Kidney (tissue), 13 donors: ENCODE measurements at regions not wholly inside any gene's neighbourhood (a gene's known extent, or its start where the extent isn't known, plus 50 kb on each side); places are given as distances from the start of the nearest gene placed in this dataset.

Experiments used
- DNase-seq, 5 donors: peaks; one replicate each; pipeline ENCODE4 v3.0.0-alpha.2; 2013 to 2020
- FAIRE-seq: peaks from 2 replicates; lab custom pipeline; 2012; peaks lifted over from hg19 to GRCh38; lab: Jason Lieb, UNC
- H3K27ac ChIP-seq, 2 donors: one replicate each; pipeline ENCODE4 v1.7.0; 2013; ENCODE audit warnings: low read depth in 2 of 2, low read length in 2 of 2, inconsistent platforms in 1 of 2
- H3K27me3 ChIP-seq: one replicate; pipeline ENCODE4 v1.7.1; 2013; ENCODE audit warnings: low read length, inconsistent platforms; ENCODE audit not compliant: control insufficient read depth, insufficient read depth
- H3K36me3 ChIP-seq, 3 donors: one replicate each; pipeline versions ENCODE4 v1.7.0 to v1.7.1; 2013; ENCODE audit warnings: low read length in 3 of 3, control low read depth in 1 of 3, inconsistent platforms in 1 of 3; ENCODE audit not compliant: insufficient read depth in 3 of 3, control insufficient read depth in 2 of 3
- H3K4me1 ChIP-seq, 3 donors: one replicate each; pipeline versions ENCODE4 v1.7.0 to v1.7.1; 2013; ENCODE audit warnings: low read length in 3 of 3, inconsistent platforms in 1 of 3, low read depth in 1 of 3; ENCODE audit not compliant: control insufficient read depth in 2 of 3, insufficient read depth in 2 of 3
- H3K4me3 ChIP-seq, 3 donors: one replicate each; pipeline versions ENCODE4 v1.7.0 to v1.8.1; 2013; ENCODE audit warnings: low read length in 3 of 3, control low read depth in 1 of 3, inconsistent platforms in 1 of 3
- H3K9ac ChIP-seq, 3 donors: one replicate each; pipeline versions ENCODE4 v1.7.0 to v1.7.1; 2013; ENCODE audit warnings: low read length in 3 of 3, control low read depth in 1 of 3, inconsistent platforms in 1 of 3
- H3K9me3 ChIP-seq, 3 donors: one replicate each; pipeline versions ENCODE4 v1.7.0 to v1.7.1; 2013; ENCODE audit warnings: low read length in 3 of 3, control low read depth in 1 of 3, inconsistent platforms in 1 of 3; ENCODE audit not compliant: control insufficient read depth in 2 of 3, insufficient read depth in 1 of 3
- intact Hi-C: fragments of 100-400 bp; cut with DNase I; formaldehyde crosslinking; loops from one replicate; pipeline ENCODE4 v1.11.1; 2022
- TF ChIP-seq, protein P1 (sequence below): IDR thresholded peaks from 3 replicates; pipeline ENCODE4 v1.5.1; 2012; ENCODE audit warnings: mild to moderate bottlenecking, moderate library complexity, borderline replicate concordance; ENCODE audit not compliant: insufficient read depth; ENCODE audit errors: extremely low read depth
- donor health status: control.
- donor health status: control.
- donor health status: control.
- donor health status: control.
- donor health status: control.
- donor health status: DM: yes; HTN: yes; CAD: no.
- donor health status: Normal renal cell carcinoma (clear cell type).

DNA sequence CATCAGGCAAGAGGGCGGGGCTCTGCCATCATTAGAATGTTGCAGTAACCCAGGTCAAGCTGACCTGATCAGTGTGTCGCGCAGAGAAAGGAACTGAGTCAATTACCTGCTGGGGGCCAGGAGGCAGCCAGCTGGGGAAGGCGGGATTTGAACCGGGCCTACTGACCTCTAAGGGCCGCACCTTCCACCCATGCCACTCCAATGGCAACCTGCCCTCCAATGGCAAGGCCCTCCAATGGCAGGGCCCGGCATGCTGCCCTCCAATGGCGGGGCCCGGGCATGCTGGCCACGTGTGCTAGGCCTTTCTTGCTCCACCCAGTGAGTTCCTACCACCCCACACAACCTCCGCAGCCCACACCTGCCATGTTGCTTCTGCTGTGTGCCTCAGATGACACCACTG is 407.6 kb downstream of the CTTN start:
- no peaks in the 10 kb centered on the region for H3K4me1 ChIP-seq
- FAIRE-seq (no peak), DNase-seq (no peak)
- H3K27ac ChIP-seq = no peak overlapping the region
- H3K9me3 ChIP-seq = no peaks in the 10 kb centered on the region
- H3K27me3 ChIP-seq = no peaks in the 10 kb centered on the region
- peaks cover 0 to 14% (median 5%) of the 10 kb centered on the region in 3 donors for H3K36me3 ChIP-seq
- H3K4me3 ChIP-seq = no peak overlapping the region
- intact Hi-C loops = no loop called here
- TF ChIP-seq, protein P1, sequence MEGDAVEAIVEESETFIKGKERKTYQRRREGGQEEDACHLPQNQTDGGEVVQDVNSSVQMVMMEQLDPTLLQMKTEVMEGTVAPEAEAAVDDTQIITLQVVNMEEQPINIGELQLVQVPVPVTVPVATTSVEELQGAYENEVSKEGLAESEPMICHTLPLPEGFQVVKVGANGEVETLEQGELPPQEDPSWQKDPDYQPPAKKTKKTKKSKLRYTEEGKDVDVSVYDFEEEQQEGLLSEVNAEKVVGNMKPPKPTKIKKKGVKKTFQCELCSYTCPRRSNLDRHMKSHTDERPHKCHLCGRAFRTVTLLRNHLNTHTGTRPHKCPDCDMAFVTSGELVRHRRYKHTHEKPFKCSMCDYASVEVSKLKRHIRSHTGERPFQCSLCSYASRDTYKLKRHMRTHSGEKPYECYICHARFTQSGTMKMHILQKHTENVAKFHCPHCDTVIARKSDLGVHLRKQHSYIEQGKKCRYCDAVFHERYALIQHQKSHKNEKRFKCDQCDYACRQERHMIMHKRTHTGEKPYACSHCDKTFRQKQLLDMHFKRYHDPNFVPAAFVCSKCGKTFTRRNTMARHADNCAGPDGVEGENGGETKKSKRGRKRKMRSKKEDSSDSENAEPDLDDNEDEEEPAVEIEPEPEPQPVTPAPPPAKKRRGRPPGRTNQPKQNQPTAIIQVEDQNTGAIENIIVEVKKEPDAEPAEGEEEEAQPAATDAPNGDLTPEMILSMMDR = no peak
- H3K9ac ChIP-seq = no peak overlapping the region

DNA sequence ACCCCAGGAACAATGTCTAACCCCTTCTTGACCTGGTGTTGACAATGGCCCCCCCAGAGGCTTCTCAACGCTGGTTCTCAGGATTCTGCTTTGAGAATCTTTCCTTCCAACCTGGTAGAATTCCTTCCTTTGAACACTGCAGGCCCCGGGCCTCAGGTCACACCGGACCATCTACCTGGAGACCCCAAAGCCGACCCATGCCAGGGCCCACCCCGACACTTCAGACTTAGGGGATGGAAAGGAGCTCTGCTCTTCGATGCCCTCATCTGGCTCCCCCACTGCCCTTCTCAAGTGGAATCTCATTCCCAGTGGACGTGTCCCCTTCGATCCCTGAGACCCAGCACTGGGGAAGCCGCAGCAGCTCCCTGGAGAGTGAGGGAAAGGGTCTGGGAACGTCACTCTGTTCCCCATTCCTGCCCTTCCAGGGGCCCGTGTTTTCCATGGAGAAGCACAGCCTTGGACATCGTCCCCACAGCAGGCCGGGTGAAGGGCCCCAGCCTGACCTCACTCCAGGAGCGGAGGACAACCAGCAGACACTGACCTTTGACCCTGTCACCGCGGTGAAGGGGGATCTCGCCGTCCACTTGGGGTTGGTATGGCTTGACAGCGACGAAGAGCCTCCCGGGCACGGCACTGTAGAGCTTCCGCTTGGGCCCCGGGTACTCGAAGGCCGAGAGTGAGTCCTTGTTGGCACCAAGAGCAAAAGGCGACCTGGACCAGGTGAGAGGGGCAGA is 408.3 kb downstream of the CTTN start:
- TF ChIP-seq, protein P1 = no peak
- Histone ChIP-seq H3K27ac (no peak overlapping the region), H3K36me3 (peaks cover 0 to 10% (median 5%) of the 10 kb centered on the region in 3 donors), H3K9me3 (no peaks in the 10 kb centered on the region), H3K4me3 (no peak overlapping the region), H3K9ac (no peak overlapping the region), H3K27me3 (no peaks in the 10 kb centered on the region), H3K4me1 (no peaks in the 10 kb centered on the region)
- intact Hi-C loops = no loop called here
- DNase-seq = no peak
- FAIRE-seq = no peak

DNA sequence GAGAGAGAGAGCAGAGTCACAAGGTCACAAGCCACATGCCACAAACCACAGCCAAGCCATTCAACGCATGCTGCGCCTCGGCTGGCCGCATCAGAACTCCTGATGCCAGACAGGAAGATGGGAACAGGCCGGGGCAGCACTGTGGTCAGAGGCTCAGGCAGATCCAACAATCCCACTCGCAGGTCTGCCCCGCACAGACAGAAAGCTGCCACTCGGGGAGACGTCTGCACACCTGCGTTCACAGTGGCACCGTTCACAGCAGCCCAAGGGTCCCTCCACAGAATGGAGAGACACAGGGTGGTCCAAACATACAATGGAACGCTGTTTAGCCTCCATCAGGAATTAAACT is 408.8 kb downstream of the CTTN start:
- Histone ChIP-seq H3K4me3 (no peak overlapping the region), H3K27ac (no peak overlapping the region), H3K27me3 (no peaks in the 10 kb centered on the region), H3K36me3 (peaks cover 0 to 8% (median 7%) of the 10 kb centered on the region in 3 donors), H3K9ac (no peak overlapping the region), H3K9me3 (no peaks in the 10 kb centered on the region), H3K4me1 (no peaks in the 10 kb centered on the region)
- TF ChIP-seq, protein P1 = no peak
- DNase-seq (peak in 1 of 5 donors; percentile 60), FAIRE-seq (no peak)
- intact Hi-C loops = no loop called here
